ENCODE measurements at regions not wholly inside any gene's neighbourhood (a gene's known extent, or its start where the extent isn't known, plus 50 kb on each side); places are given as distances from the start of the nearest gene placed in this dataset.

GRCh38 chr2:136404925-136405324 lies 287.0 kb upstream of the CXCR4 start:
- Histone ChIP-seq H4K20me1 (ENCODE audit: insufficient read depth) (no peaks in the 10 kb centered on the region), H3K4me1 (ENCODE audit: control insufficient read depth in 1 of 2, insufficient read depth in 2 of 2, low read depth in 1 of 2, low read length in 1 of 2) (peaks cover 0 to 4% of the 10 kb centered on the region in 2 experiments; a peak in 1 of 4 replicates), H3K36me3 (replicated peaks in 1 of 2; ENCODE audit: control insufficient read depth in 1 of 2, insufficient read depth in 2 of 2, low read length in 1 of 2) (no peaks in the 10 kb centered on the region), H2AFZ (ENCODE audit: low read depth) (no peak overlapping the region), H3K9me3 (no peaks in the 10 kb centered on the region), H3K79me2 (ENCODE audit: insufficient read depth) (no peaks in the 10 kb centered on the region), H3K4me2 (no peak overlapping the region), H3K27me3 (ENCODE audit: insufficient read depth) (no peaks in the 10 kb centered on the region), H3K9ac (no peak overlapping the region), H3F3A (replicated peaks; ENCODE audit: insufficient read depth) (no peaks in the 10 kb centered on the region), H3K4me3 (ENCODE audit: low read depth in 2 of 2, low read length in 1 of 2) (no peak overlapping the region), H3K9me2 (no peaks in the 10 kb centered on the region), H3K27ac (ENCODE audit: low read depth in 2 of 2, low read length in 1 of 2) (no peak overlapping the region)
- TF ChIP-seq, protein P1, sequence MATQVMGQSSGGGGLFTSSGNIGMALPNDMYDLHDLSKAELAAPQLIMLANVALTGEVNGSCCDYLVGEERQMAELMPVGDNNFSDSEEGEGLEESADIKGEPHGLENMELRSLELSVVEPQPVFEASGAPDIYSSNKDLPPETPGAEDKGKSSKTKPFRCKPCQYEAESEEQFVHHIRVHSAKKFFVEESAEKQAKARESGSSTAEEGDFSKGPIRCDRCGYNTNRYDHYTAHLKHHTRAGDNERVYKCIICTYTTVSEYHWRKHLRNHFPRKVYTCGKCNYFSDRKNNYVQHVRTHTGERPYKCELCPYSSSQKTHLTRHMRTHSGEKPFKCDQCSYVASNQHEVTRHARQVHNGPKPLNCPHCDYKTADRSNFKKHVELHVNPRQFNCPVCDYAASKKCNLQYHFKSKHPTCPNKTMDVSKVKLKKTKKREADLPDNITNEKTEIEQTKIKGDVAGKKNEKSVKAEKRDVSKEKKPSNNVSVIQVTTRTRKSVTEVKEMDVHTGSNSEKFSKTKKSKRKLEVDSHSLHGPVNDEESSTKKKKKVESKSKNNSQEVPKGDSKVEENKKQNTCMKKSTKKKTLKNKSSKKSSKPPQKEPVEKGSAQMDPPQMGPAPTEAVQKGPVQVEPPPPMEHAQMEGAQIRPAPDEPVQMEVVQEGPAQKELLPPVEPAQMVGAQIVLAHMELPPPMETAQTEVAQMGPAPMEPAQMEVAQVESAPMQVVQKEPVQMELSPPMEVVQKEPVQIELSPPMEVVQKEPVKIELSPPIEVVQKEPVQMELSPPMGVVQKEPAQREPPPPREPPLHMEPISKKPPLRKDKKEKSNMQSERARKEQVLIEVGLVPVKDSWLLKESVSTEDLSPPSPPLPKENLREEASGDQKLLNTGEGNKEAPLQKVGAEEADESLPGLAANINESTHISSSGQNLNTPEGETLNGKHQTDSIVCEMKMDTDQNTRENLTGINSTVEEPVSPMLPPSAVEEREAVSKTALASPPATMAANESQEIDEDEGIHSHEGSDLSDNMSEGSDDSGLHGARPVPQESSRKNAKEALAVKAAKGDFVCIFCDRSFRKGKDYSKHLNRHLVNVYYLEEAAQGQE (IDR thresholded peaks at IDR 0.05; ENCODE audit: low read depth, low read length), result no peak
- TF ChIP-seq RCOR1 (IDR thresholded peaks at IDR 0.05; ENCODE audit: low read length) (no peak), NRF1 (IDR thresholded peaks at IDR 0.05; ENCODE audit: low read depth, low read length) (no peak), FOXJ3 (CRISPR knock-in tag; IDR thresholded peaks at IDR 0.05) (no peak), ELF1 (IDR thresholded peaks at IDR 0.05) (no peak), GABPA (IDR thresholded peaks at IDR 0.05; ENCODE audit: low read depth) (no peak), POLR2AphosphoS5 (IDR thresholded peaks at IDR 0.05; ENCODE audit: low read depth, low read length) (no peak), SIN3A (IDR thresholded peaks at IDR 0.05; ENCODE audit: borderline replicate concordance, low read depth, low read length) (no peak), TEAD4 (IDR thresholded peaks at IDR 0.05; ENCODE audit: borderline replicate concordance, insufficient read depth) (no peak), RFX5 (IDR thresholded peaks at IDR 0.05; ENCODE audit: low read length) (no peak), YY1 (IDR thresholded peaks at IDR 0.05; ENCODE audit: low read depth) (no peak), FOXM1 (IDR thresholded peaks at IDR 0.05; ENCODE audit: low read depth) (no peak), MEF2A (IDR thresholded peaks at IDR 0.05; ENCODE audit: borderline replicate concordance, low read depth) (no peak), RXRA (IDR thresholded peaks at IDR 0.05; ENCODE audit: borderline replicate concordance, low read depth) (no peak)
- TF ChIP-seq, protein P2, sequence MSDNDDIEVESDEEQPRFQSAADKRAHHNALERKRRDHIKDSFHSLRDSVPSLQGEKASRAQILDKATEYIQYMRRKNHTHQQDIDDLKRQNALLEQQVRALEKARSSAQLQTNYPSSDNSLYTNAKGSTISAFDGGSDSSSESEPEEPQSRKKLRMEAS (IDR thresholded peaks at IDR 0.05; ENCODE audit: low read depth), result no peak
- TF ChIP-seq, protein P3, sequence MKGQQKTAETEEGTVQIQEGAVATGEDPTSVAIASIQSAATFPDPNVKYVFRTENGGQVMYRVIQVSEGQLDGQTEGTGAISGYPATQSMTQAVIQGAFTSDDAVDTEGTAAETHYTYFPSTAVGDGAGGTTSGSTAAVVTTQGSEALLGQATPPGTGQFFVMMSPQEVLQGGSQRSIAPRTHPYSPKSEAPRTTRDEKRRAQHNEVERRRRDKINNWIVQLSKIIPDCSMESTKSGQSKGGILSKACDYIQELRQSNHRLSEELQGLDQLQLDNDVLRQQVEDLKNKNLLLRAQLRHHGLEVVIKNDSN (IDR thresholded peaks at IDR 0.05; ENCODE audit: borderline replicate concordance, low read depth), result no peak
- TF ChIP-seq, protein P4, sequence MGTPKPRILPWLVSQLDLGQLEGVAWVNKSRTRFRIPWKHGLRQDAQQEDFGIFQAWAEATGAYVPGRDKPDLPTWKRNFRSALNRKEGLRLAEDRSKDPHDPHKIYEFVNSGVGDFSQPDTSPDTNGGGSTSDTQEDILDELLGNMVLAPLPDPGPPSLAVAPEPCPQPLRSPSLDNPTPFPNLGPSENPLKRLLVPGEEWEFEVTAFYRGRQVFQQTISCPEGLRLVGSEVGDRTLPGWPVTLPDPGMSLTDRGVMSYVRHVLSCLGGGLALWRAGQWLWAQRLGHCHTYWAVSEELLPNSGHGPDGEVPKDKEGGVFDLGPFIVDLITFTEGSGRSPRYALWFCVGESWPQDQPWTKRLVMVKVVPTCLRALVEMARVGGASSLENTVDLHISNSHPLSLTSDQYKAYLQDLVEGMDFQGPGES (IDR thresholded peaks at IDR 0.05; ENCODE audit: low read depth, low read length), result no peak
- ChIA-PET CTCF (interaction anchor here (1.0 kb wide), 2 partner anchors 9 to 20 kb away, joined by 3 read pairs; no protein-coding TSS in a partner anchor), POLR2A (no interaction called here)
- WGBS (ENCODE audit: low lambda C conversion rate), result 5% methylated on average over 4 of the region's 4 CpGs
- DNase-seq, result no peak
